Keratinocyte (primary cell): ENCODE measurements at regions not wholly inside any gene's neighbourhood (a gene's known extent, or its start where the extent isn't known, plus 50 kb on each side); places are given as distances from the start of the nearest gene placed in this dataset.

ENCODE experiments used
- DNase-seq: peaks from one replicate; pipeline ENCODE4 v3.0.0-alpha.2; 2011; ENCODE audit warnings: low read depth, missing footprints, low spot score
- FAIRE-seq: peaks from 2 replicates; lab custom pipeline; 2011; peaks lifted over from hg19 to GRCh38; lab: Jason Lieb, UNC
- H2AFZ ChIP-seq: 2 replicates; pipeline ENCODE4 v1.6.0; 2012; ENCODE audit warnings: low read length, control low read depth, inconsistent platforms; ENCODE audit not compliant: control insufficient read depth
- H3K27ac ChIP-seq: 2 replicates; pipeline ENCODE4 v1.5.1; 2011; ENCODE audit warnings: low read length; ENCODE audit not compliant: control insufficient read depth, insufficient read depth
- H3K27me3 ChIP-seq: 3 replicates; pipeline ENCODE4 v1.6.0; 2011; ENCODE audit warnings: low read length; ENCODE audit not compliant: control insufficient read depth, insufficient read depth; ENCODE audit errors: extremely low read depth
- H3K36me3 ChIP-seq, 2 experiments: 2 replicates in 1 of 2; 3 replicates in 1 of 2; pipeline ENCODE4 v1.5.1; 2011; ENCODE audit warnings: low read length in 2 of 2, mild to moderate bottlenecking in 1 of 2; ENCODE audit not compliant: control insufficient read depth in 2 of 2, insufficient read depth in 2 of 2; ENCODE audit errors: extremely low read depth in 1 of 2
- H3K4me1 ChIP-seq: 3 replicates; pipeline ENCODE4 v1.5.1; 2011; ENCODE audit warnings: low read length; ENCODE audit not compliant: control insufficient read depth, insufficient read depth; ENCODE audit errors: extremely low read depth
- H3K4me2 ChIP-seq: 3 replicates; pipeline ENCODE4 v1.6.0; 2011; ENCODE audit warnings: low read depth, low read length; ENCODE audit not compliant: control insufficient read depth, insufficient read depth; ENCODE audit errors: extremely low read depth
- H3K4me3 ChIP-seq, 3 experiments: fragments of 200-600 bp in 1 of 3; sonication (generic) in 1 of 3; 2 replicates in 2 of 3; 3 replicates in 1 of 3; pipeline ENCODE4 v1.5.1; 2011 to 2016; ENCODE audit warnings: low read length in 3 of 3, mild to moderate bottlenecking in 3 of 3, control low read depth in 2 of 3, inconsistent platforms in 1 of 3, low read depth in 1 of 3, mixed read lengths in 1 of 3, mixed run types in 1 of 3, moderate library complexity in 1 of 3; ENCODE audit not compliant: control insufficient read depth in 2 of 3, insufficient read depth in 2 of 3; ENCODE audit errors: extremely low read depth in 1 of 3
- H3K79me2 ChIP-seq: 2 replicates; pipeline ENCODE4 v1.6.0; 2012; ENCODE audit warnings: low read length; ENCODE audit not compliant: control insufficient read depth, insufficient read depth
- H3K9ac ChIP-seq: 3 replicates; pipeline ENCODE4 v1.6.0; 2011; ENCODE audit warnings: low read length; ENCODE audit not compliant: control insufficient read depth, insufficient read depth; ENCODE audit errors: extremely low read depth
- H3K9me1 ChIP-seq: 3 replicates; pipeline ENCODE4 v1.6.0; 2011; ENCODE audit warnings: low read length; ENCODE audit not compliant: control insufficient read depth, insufficient read depth; ENCODE audit errors: extremely low read depth
- H3K9me3 ChIP-seq: 2 replicates; pipeline ENCODE4 v1.5.1; 2012; ENCODE audit warnings: low read depth, low read length; ENCODE audit not compliant: control insufficient read depth
- H4K20me1 ChIP-seq: 3 replicates; pipeline ENCODE4 v1.6.0; 2011; ENCODE audit warnings: low read length; ENCODE audit not compliant: control insufficient read depth, insufficient read depth; ENCODE audit errors: extremely low read depth
- EZH2 ChIP-seq: IDR thresholded peaks from one replicate; pipeline ENCODE4 v1.6.1; 2012; ENCODE audit warnings: inconsistent platforms, mild to moderate bottlenecking, low read length, moderate library complexity
- dilution Hi-C: fragments of 300-500 bp; cut with MboI; formaldehyde crosslinking; loops from one replicate; pipeline ENCODE4 v1.7.0; 2020; ENCODE audit warnings: low sequenced_read_pairs; ENCODE audit not compliant: extremely low pct_ligation_motif_present
- TF ChIP-seq, protein P1 (sequence below), 3 experiments: IDR thresholded peaks in 1 of 3; conservative IDR thresholded peaks in 1 of 3; optimal IDR thresholded peaks in 1 of 3; 2 replicates in 2 of 3; 3 replicates in 1 of 3; pipeline versions ENCODE3 to v1.5.1; 2011; ENCODE audit warnings: low read length in 3 of 3, mild to moderate bottlenecking in 3 of 3, moderate library complexity in 2 of 3, control low read depth in 1 of 3, inconsistent platforms in 1 of 3; ENCODE audit not compliant: insufficient read depth in 2 of 3; ENCODE audit errors: extremely low read depth in 1 of 3

DNA sequence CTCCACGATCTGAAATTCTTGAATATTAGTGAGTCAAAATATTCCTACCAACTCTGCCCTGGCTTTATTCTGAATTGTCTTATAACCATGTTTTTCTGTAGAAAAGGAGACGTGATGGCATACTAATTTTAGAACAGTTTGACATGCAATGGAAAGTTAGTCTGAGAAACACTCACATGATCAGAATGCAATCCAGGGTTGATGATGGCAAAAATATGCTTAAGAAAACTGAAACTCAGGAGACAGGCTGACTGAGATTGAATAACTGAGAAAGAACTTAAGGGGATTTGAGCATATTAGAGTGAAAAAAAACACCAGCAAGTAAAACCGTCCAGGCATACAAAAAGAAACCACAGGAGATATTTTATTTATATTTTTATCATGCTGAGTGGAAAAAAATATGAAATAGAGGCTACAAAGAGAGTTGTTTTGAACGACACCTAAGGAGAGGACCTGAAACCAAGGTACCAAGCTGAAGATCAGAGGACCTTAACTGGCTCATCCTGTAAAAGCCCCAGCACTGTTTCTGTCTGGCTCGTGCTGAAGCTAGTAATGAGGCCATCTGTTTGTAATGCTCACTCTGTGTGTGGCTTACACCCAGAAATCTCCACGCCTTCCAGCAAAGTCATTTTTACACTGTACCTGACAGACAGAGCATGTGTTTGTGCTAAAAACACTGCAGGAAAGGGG is 437.2 kb upstream of the PKDCC start:
- no peak overlapping the region for H3K27ac ChIP-seq
- H3K9ac ChIP-seq, result no peak overlapping the region
- no peak overlapping the region for H3K4me3 ChIP-seq
- no peaks in the 10 kb centered on the region for H3K36me3 ChIP-seq
- DNase-seq (no peak), FAIRE-seq (no peak)
- H3K79me2 ChIP-seq, result no peaks in the 10 kb centered on the region
- H3K4me2 ChIP-seq, result no peak overlapping the region
- H2AFZ ChIP-seq, result no peak overlapping the region
- no peaks in the 10 kb centered on the region for H3K4me1 ChIP-seq
- H4K20me1 ChIP-seq, result no peaks in the 10 kb centered on the region
- H3K9me3 ChIP-seq, result no peaks in the 10 kb centered on the region
- TF ChIP-seq EZH2, result no peak
- TF ChIP-seq, protein P1, sequence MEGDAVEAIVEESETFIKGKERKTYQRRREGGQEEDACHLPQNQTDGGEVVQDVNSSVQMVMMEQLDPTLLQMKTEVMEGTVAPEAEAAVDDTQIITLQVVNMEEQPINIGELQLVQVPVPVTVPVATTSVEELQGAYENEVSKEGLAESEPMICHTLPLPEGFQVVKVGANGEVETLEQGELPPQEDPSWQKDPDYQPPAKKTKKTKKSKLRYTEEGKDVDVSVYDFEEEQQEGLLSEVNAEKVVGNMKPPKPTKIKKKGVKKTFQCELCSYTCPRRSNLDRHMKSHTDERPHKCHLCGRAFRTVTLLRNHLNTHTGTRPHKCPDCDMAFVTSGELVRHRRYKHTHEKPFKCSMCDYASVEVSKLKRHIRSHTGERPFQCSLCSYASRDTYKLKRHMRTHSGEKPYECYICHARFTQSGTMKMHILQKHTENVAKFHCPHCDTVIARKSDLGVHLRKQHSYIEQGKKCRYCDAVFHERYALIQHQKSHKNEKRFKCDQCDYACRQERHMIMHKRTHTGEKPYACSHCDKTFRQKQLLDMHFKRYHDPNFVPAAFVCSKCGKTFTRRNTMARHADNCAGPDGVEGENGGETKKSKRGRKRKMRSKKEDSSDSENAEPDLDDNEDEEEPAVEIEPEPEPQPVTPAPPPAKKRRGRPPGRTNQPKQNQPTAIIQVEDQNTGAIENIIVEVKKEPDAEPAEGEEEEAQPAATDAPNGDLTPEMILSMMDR (optimal IDR thresholded peaks at IDR 0.05 in 1 of 3, IDR thresholded peaks at IDR 0.05 in 1 of 3, conservative IDR thresholded peaks at IDR 0.05 in 1 of 3; ENCODE audit: extremely low read depth in 1 of 3, insufficient read depth in 2 of 3, low read length in 3 of 3), result no peak
- no peaks in the 10 kb centered on the region for H3K27me3 ChIP-seq
- no peaks in the 10 kb centered on the region for H3K9me1 ChIP-seq
- dilution Hi-C loops, result no loop called here

DNA sequence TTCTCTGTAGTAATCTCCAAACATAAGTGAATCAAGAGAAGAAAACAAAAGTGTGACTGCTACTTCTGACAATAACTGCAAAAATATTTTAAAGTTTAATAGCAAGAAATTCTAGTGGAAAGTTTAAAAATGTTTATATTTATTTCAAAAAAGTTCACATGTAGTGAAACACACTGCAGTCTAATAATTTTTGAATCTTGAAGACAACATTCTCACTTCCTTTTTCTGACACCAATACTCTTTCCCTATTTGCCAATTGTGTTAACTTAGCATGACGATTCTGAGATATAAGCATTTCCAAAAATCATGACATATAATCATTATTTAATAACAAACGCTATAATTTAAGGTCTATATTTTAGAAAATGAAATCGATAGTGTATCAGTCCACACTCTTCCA is 429.1 kb upstream of the PKDCC start:
- H4K20me1 ChIP-seq, result no peaks in the 10 kb centered on the region
- TF ChIP-seq EZH2, result no peak
- TF ChIP-seq, protein P1 (optimal IDR thresholded peaks at IDR 0.05 in 1 of 3, IDR thresholded peaks at IDR 0.05 in 1 of 3, conservative IDR thresholded peaks at IDR 0.05 in 1 of 3; ENCODE audit: extremely low read depth in 1 of 3, insufficient read depth in 2 of 3, low read length in 3 of 3), result no peak
- H3K9me1 ChIP-seq, result no peaks in the 10 kb centered on the region
- no peak overlapping the region for H3K27ac ChIP-seq
- no peaks in the 10 kb centered on the region for H3K27me3 ChIP-seq
- no peak for FAIRE-seq
- H3K4me3 ChIP-seq, result no peak overlapping the region
- H2AFZ ChIP-seq, result no peak overlapping the region
- no peaks in the 10 kb centered on the region for H3K4me1 ChIP-seq
- H3K36me3 ChIP-seq, result no peaks in the 10 kb centered on the region
- H3K79me2 ChIP-seq, result no peaks in the 10 kb centered on the region
- no peak overlapping the region for H3K4me2 ChIP-seq
- no peaks in the 10 kb centered on the region for H3K9me3 ChIP-seq
- DNase-seq, result no peak
- dilution Hi-C loops, result no loop called here
- no peak overlapping the region for H3K9ac ChIP-seq
